ENCODE measurements at regions not wholly inside any gene's neighbourhood (a gene's known extent, or its start where the extent isn't known, plus 50 kb on each side); places are given as distances from the start of the nearest gene placed in this dataset.

GRCh38 chr6:135647521-135647920 lies 150.0 kb upstream of the AHI1 start:
- TF ChIP-seq, protein P1, sequence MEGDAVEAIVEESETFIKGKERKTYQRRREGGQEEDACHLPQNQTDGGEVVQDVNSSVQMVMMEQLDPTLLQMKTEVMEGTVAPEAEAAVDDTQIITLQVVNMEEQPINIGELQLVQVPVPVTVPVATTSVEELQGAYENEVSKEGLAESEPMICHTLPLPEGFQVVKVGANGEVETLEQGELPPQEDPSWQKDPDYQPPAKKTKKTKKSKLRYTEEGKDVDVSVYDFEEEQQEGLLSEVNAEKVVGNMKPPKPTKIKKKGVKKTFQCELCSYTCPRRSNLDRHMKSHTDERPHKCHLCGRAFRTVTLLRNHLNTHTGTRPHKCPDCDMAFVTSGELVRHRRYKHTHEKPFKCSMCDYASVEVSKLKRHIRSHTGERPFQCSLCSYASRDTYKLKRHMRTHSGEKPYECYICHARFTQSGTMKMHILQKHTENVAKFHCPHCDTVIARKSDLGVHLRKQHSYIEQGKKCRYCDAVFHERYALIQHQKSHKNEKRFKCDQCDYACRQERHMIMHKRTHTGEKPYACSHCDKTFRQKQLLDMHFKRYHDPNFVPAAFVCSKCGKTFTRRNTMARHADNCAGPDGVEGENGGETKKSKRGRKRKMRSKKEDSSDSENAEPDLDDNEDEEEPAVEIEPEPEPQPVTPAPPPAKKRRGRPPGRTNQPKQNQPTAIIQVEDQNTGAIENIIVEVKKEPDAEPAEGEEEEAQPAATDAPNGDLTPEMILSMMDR (tag by site-specific recombination; IDR thresholded peaks at IDR 0.05): no peak
- TF ChIP-seq SETDB1 (IDR thresholded peaks at IDR 0.05; ENCODE audit: insufficient read length, low read length): no peak
- TF ChIP-seq ZNF23 (tag by site-specific recombination; IDR thresholded peaks at IDR 0.05; ENCODE audit: borderline replicate concordance): no peak
- no peak for TF ChIP-seq ZNF155 (tag by site-specific recombination; IDR thresholded peaks at IDR 0.05)

Data from HEK293 (cell line).